ENCODE measurements at regions not wholly inside any gene's neighbourhood (a gene's known extent, or its start where the extent isn't known, plus 50 kb on each side); places are given as distances from the start of the nearest gene placed in this dataset.

DNA sequence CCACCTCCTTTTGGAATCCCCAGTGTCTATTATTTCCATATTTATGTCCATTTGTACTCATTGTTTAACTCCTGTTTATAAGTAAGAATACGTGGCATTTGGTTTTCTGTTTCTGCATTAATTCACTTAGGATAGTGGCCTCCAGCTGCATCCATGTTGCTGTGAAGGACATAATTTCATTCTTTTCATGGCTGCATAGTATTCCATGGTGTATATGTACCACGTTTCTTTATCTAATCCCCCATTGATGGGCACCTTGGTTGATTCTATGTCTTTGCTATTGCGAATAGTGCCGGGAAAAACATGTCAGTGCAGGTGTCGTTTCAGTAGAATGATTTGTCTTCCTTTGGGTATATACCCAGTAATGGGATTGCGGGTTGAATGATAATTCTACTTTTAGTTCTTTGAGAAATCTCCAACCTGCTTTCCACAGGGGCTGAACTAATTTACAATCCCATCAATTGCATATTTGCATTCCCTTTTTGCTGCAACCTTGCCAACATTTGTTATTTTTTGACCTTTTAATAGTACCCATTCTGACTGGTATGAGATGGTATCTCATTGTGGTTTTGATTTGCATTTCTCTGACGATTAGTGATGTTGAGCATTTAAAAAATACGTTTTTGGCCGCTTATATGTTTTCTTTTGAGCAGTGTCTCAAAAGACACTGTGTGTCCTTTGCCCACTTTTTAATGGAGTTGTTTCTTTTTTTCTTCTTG lies 373.2 kb upstream of the TNRC6C start:
- Histone ChIP-seq H3K4me1 (peaks cover 0 to 4% (median 0%) of the 10 kb centered on the region in 12 donors), H3K9me3 (peaks cover 0 to 20% (median 0%) of the 10 kb centered on the region in 12 donors), H3K27ac (no peak overlapping the region), H3K27me3 (no peaks in the 10 kb centered on the region), H3K4me3 (no peak overlapping the region), H3K36me3 (no peaks in the 10 kb centered on the region)
- WGBS, 4 donors = 76 to 89% (median 88%) methylated on average over 9 of the region's 9 CpGs
- no peak for ATAC-seq
- TF ChIP-seq POLR2A (IDR thresholded peaks at IDR 0.05) = no peak
- TF ChIP-seq, protein P1, sequence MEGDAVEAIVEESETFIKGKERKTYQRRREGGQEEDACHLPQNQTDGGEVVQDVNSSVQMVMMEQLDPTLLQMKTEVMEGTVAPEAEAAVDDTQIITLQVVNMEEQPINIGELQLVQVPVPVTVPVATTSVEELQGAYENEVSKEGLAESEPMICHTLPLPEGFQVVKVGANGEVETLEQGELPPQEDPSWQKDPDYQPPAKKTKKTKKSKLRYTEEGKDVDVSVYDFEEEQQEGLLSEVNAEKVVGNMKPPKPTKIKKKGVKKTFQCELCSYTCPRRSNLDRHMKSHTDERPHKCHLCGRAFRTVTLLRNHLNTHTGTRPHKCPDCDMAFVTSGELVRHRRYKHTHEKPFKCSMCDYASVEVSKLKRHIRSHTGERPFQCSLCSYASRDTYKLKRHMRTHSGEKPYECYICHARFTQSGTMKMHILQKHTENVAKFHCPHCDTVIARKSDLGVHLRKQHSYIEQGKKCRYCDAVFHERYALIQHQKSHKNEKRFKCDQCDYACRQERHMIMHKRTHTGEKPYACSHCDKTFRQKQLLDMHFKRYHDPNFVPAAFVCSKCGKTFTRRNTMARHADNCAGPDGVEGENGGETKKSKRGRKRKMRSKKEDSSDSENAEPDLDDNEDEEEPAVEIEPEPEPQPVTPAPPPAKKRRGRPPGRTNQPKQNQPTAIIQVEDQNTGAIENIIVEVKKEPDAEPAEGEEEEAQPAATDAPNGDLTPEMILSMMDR (IDR thresholded peaks at IDR 0.05) = no peak
- no peak for DNase-seq
- intact Hi-C loops (cut with DNase I) = no loop called here

DNA sequence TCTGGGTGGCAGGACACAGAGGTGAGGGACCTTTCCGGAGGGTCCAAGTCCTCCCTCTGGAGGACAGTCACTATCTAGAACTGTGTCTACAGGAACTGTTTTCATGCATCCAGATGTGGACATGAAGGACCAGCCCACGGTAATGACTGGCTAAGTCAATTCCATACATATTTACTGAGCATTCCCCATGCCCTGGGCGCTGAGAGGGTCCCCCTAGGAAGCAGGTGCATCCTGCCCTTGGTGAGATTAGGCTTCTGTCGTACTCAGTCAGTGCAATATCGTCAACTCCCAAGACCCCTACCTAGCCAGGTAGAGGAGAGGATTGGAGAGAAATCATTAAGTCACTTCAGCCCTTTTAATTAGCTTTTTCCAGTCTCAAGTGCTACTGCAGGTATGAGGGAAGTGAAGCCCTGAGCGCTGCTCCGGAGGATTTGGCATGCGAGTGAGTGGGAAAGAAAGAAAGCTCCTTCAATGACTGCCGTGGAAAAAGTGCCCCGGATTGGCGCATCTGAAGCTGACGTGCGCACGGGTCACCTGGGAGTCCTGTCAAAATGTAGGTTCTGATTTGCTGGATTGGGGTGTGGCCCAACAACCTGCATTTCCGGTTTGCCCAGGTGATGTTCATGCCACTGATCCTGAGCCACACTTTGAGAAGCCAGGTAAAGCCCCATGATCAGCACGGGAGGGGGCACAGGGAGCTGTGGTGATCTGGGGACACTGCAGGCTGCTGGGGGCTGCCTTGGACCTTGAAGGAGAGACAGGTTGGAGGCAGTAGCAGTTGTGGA lies 367.4 kb upstream of the TNRC6C start:
- WGBS, 4 donors = 74 to 78% (median 76%) methylated on average over 16 of the region's 16 CpGs
- no peak for TF ChIP-seq POLR2A (IDR thresholded peaks at IDR 0.05)
- TF ChIP-seq, protein P1 (IDR thresholded peaks at IDR 0.05) = no peak
- peaks cover 0 to 12% (median 0%) of the 10 kb centered on the region in 12 donors for H3K9me3 ChIP-seq
- H3K4me1 ChIP-seq = no peaks in the 10 kb centered on the region
- H3K36me3 ChIP-seq = no peaks in the 10 kb centered on the region
- DNase-seq (peak in 1 of 5 donors; percentile 9), ATAC-seq (no peak)
- intact Hi-C loops (cut with DNase I) = no loop called here
- H3K4me3 ChIP-seq = no peak overlapping the region
- H3K27me3 ChIP-seq = peaks cover 0 to 4% (median 0%) of the 10 kb centered on the region in 9 donors
- H3K27ac ChIP-seq = no peak overlapping the region

DNA sequence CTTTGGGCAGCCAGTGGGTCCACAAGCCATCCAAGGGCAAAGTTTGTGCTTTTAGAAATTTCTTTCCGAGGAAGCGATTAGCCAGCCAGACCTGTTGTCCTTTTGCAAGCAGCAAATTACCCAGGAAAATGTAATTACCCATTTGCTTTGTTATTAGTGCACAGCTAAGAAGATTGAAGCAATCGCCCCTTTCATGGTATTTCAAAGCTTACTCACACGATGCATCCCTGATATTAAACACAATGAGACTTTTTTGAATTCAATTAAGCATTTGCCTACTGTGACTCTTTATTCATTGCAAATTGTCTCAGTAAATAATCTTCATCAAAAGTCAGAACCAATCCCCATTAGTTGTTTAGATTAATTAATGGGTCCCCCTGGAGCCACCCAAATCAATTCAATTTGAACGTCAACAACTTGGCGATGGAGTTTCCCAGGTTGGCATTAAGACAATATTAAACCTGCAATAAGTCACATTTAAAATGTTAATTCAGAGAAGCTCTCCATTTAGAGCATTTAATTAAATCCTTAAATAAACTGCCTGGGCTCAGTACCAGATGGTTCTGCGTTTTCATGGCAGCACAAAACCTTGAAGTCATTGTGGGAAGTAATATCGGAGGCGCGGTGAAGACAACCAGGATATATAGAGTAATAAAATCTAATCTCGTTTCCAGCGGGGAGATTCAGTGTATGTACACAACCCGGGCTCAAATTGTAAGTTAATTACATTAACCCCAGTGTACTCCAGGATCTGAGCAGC lies 366.2 kb upstream of the TNRC6C start:
- peaks cover 0 to 4% (median 0%) of the 10 kb centered on the region in 12 donors for H3K9me3 ChIP-seq
- no peak overlapping the region for H3K27ac ChIP-seq
- ATAC-seq (no peak), DNase-seq (no peak)
- no peak for TF ChIP-seq POLR2A (IDR thresholded peaks at IDR 0.05)
- TF ChIP-seq, protein P1 (IDR thresholded peaks at IDR 0.05) = no peak
- 80 to 89% (median 87%) methylated on average over 13 of the region's 13 CpGs for WGBS, 4 donors
- H3K36me3 ChIP-seq = no peaks in the 10 kb centered on the region
- intact Hi-C loops (cut with DNase I) = no loop called here
- peaks cover 0 to 4% (median 0%) of the 10 kb centered on the region in 9 donors for H3K27me3 ChIP-seq
- no peak overlapping the region for H3K4me3 ChIP-seq
- H3K4me1 ChIP-seq = no peaks in the 10 kb centered on the region

DNA sequence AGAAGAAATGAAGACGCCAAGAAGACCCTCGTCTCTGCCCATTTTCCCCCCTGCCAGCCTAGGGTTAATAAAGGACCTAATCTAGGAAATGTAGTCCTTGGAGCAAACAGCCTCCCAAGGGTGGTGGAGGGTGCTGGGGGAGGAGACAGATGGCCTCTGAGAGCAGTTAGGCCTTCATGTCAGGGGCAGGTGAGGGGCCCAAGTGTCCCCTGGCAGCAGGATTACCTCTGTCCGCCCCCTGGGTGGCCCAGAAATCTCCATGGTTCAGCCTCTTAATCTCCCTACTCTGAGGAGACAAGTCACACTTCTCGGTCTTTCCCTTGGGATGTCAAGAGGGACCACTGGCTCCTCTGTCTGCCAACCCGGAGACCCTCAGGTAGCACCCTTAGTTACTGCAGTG lies 365.4 kb upstream of the TNRC6C start:
- Histone ChIP-seq H3K4me3 (no peak overlapping the region), H3K27ac (no peak overlapping the region), H3K9me3 (no peaks in the 10 kb centered on the region), H3K4me1 (no peaks in the 10 kb centered on the region), H3K36me3 (no peaks in the 10 kb centered on the region), H3K27me3 (peaks cover 0 to 4% (median 0%) of the 10 kb centered on the region in 9 donors)
- WGBS, 4 donors = 83 to 92% (median 90%) methylated on average over 5 of the region's 5 CpGs
- no peak for TF ChIP-seq POLR2A (IDR thresholded peaks at IDR 0.05)
- TF ChIP-seq, protein P1 (IDR thresholded peaks at IDR 0.05) = no peak
- intact Hi-C loops (cut with DNase I) = no loop called here
- DNase-seq (peak in 1 of 5 donors; percentile 6), ATAC-seq (no peak)
